Dermis microvascular lymphatic vessel endothelial cell (primary cell): ENCODE measurements at regions not wholly inside any gene's neighbourhood (a gene's known extent, or its start where the extent isn't known, plus 50 kb on each side); places are given as distances from the start of the nearest gene placed in this dataset.

Experiments used
- DNase-seq, 2 donors: peaks; one replicate each; pipeline versions ENCODE4 v3.0.0 to v3.0.0-alpha.2; 2010; ENCODE audit warnings: low read depth in 2 of 2

DNA sequence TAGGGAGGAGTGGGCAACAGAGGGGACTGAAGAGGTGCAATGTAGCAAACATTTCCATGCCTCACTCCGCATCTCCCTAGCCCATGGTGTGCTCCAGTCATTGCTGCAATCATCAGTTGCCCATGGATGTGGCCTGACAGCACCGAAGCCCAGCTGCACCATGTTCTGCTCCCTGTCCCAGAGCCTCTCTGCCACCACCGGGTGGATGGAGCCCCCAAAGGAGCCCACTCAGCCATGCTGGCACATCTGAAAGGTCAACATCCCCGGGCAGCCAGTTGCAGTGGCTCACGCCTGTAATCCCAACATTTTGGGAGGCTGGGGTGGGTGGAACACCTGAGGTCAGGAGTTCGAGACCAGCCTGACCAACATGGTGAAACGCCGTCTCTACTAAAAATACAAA, 336.4 kb upstream of the ZMIZ1 start:
- DNase-seq = no peak

DNA sequence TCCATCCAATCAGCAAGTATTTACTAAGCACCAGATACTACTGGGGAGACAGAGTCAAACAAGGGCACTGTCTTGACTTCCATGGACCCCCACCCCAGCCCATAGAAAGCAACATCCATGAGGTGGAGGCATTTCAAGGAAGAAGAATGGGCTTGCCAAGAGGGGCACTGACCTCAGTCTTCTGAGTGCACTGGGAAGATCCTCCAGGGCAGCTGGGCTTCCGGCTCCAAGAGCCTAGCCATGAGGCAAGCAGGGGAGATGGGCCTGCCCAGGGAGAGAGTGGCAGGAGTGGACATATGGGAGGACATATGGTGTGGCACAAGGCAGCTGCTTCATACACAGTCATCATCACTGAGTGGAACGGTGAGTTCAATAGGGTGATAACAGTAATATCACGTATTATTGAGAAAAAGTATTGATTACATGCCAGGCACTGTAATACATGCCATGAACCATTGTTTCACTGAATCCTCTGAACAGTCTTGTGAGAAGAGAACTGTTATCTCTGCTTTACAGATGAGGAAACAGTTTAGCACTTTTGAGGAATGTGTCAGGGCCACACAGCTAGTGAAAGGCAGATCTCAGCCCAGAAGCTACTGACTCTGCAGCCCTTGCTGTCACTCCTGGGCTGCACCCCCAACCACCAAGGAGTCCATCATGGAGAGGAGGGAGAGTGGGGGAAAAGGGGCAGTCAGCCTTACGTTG, 331.7 kb upstream of the ZMIZ1 start:
- DNase-seq = no peak

GRCh38 chr10:78737883-78738856, 330.6 kb upstream of the ZMIZ1 start:
- DNase-seq = no peak

GRCh38 chr10:78738861-78739260, 329.9 kb upstream of the ZMIZ1 start:
- no peak for DNase-seq

DNA sequence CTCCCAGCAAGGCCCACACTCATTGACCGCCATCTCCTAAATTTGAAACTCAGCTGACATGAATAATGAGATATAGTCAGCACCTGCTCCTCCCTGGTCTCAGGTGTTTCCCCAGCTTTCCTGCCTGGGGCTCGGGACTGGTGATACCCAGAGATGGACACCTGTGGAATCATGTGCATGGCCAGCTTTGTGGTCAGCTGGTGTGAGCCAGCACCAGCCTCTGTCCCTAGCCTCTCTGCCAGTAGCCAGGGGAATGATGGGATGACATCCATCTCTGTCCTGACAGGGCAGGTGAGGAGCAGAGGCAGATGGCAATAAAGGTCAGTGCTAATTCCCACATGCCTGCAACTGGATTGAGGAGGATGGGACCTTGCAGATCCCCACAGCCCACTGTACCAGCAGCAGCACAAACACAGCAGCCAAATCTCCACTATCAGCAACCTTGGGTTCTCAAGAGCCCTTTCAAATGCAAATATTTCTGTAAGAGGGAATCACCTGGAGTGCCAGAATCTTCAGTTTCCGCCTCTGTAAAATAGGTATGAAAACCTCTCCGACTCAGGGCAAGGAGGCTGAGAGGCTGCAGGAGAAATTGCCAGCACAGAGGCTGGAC, 329.2 kb upstream of the ZMIZ1 start:
- no peak for DNase-seq

GRCh38 chr10:78740976-78741915, 327.5 kb upstream of the ZMIZ1 start:
- DNase-seq = no peak

- no peak for DNase-seq
These were observed 326.4 kb upstream of the ZMIZ1 start for GRCh38 chr10:78742406-78742729.

GRCh38 chr10:78742730-78743615, 325.8 kb upstream of the ZMIZ1 start:
- no peak for DNase-seq

DNA sequence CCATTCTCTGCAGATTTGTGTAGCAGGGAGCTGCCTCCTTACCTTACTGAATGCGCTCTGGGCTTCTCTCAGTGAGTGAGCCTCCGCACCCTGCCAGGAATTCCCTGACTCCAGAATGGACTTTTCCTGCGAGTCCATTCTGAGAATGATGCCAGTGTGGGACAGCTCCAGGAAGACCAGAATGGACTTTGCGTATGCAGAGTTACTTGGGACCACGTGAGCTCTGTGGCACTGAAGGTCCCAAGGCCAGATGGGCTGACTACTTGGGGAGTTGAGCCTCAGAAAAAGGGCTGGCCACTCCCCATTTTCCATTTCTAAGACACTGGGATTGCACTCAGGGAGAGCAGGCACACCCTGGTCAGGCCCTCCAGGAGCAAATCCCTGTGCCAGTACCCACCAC, 324.7 kb upstream of the ZMIZ1 start:
- no peak for DNase-seq

DNA sequence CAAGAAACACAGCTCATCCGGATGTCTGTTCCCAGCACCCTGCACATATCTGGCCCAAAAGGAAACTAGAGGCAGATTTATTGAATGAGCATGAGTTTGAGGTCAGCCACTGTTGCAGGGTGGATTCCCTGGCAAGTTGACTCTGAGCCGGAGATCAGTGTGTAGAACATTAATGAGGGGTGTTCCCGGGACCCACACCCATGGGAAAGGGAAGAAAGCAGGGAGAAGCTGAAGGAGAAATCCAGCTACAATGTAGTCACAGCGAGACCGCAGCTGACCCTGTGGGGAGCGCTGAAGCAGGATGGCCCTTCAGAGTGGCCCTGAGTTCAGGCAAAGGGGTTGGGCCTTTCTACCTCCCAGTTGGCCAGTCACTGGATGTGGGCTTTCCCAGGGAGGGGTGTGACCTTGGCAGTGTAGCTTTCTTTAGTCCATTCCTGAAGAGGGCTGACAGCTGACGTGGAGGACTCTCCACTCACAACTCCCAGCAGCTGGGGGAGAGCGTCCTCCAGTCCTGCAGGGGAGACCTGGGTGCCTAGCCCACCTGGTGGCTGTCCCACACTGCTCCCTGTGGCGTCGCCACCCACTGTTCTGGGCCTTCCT, 324.2 kb upstream of the ZMIZ1 start:
- DNase-seq = no peak

- DNase-seq = no peak
These were observed 323.3 kb upstream of the ZMIZ1 start for GRCh38 chr10:78745441-78745840.

DNA sequence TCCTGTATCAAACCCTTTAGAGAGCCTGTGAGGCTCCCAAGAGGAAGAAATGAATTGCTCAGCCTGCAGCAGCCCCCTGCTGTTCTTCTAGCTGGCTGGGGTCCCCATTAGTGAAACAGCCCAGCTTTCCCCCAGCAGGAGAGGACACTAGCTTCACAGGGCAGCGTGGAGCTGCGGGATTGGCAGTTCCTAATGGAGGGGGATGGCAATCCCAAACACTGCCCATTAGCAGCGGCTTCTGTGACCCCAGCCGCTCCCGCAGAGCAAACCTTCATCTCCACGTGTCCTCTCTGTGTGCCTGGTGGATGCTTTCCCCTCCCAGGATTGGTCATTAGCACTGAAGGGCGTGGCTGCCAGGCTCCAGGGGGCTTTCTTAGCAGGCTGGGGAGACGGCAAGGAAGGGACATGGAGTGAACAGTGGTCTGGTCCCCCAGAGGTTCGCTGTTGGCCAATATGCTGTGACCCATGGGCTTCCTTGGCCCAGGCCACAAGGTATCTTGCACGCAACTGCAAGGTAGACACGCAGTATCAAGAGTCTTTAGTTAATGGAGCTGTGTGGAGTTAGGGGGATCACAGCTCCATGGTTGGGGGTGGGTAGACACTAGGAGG, 322.5 kb upstream of the ZMIZ1 start:
- DNase-seq = no peak

DNA sequence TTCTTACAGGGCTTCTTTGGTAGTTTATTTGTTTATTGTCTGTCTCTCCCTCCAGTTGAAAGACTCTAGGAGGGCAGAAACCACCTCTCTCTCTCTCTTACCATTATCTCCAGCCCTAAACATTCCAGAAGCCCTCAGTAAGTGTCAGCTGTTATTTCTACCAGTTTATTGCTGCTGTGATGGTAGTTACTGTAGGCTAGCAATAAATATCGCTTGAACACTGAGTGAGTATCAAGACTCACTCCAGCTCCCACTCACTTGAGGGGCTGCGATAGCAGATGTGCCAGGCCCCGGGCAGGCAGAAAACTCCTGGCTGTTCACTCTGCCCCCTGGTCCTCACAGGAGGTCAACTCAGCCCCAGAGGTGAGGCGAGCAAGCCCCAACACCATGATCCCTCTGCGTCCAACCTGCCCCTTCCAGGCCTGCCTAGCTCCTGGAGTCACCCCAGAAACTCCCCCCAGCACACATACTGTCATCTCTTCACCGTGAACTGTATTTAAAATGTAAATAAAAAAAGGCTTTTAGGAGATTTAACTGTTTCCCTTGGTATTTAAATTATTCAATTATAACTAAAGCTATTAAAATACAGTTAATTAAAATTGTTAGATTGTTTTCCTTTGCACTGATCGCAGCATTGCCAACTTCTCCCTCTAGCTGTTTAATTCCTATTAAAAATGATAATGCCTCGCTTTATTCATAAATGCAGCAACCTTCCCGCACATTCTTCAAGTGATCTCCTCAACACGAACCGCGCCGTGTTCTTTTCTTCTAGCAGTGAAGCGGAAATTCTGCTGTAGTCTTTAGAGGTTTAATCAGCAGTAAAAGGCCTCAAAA, 321.1 kb upstream of the ZMIZ1 start:
- no peak for DNase-seq

DNA sequence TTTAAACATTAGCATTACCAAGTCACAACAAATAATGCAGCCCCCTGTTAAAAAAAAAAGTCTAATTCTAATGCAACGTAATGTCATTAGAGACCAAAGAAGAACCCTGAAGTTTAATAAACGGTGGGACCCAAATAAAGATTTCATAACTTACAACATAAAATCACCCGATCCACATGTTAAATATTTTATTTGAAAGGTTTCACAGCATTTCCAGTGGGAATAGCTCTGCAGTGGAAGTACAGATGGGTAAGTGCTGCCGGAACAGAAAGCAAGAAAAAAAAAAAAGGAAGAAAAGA, 320.6 kb upstream of the ZMIZ1 start:
- DNase-seq = no peak

DNA sequence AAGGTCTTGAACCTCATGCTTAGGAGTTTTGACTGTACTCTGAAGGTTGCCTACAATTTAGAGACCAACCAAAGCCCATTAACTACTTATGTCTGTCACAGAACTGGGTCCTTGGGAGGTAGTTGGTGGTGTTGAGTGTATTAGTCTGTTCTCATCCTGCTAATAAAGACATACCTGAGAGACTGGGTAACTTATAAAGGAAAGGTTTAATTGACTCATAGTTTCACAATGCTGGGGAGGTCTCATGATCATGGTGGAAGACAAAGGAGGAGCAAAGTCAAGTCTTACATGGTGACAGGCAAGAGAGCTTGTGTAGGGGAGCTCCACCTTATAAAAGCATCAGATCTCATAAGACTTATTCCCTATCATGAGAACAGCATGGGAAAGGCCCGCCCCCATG, 319.6 kb upstream of the ZMIZ1 start:
- DNase-seq = no peak

DNA sequence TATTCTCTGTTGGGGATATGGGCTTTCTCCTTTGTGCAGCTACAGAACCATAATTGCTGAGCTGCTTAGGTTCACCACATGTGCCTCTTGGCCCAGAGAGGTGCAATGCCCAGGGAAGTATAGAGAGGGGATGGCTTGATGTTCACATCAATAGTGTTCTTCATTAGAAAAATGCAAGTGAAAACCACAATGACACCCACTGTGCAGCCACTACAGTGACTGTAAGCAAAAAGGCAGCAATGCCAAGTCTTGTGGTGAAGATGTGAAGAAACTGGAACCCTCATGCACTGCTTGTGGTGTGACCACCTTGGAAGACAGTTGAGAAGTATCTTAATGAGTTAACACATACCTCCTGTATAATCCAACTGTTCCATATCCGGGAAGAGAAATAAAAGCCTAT, 318.9 kb upstream of the ZMIZ1 start:
- DNase-seq = no peak

DNA sequence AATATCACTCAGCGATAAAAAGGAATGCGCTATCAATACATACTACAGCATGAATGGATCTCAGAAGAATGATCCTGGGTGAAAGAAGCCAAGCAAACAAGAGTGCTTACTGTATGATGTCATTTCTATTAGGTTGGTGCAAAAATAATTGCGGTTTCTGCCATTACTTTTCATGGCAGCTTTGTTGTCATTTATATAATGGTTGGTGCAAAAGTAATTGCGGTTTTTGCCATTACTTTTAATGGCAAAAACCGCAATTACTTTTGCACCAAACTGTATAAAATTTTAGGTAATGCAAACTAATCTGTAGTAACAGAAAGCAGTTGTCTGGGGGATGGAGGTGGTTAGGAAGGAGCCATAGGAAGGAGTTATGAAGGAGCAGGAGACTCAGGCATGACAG, 318.3 kb upstream of the ZMIZ1 start:
- DNase-seq = no peak

GRCh38 chr10:78751716-78752115, 317.1 kb upstream of the ZMIZ1 start:
- no peak for DNase-seq

GRCh38 chr10:78752221-78752620, 316.5 kb upstream of the ZMIZ1 start:
- DNase-seq = no peak
